ENCODE measurements at regions not wholly inside any gene's neighbourhood (a gene's known extent, or its start where the extent isn't known, plus 50 kb on each side); places are given as distances from the start of the nearest gene placed in this dataset.
"Not testable (repeated sequence)": the region's sequence is repeated elsewhere in the genome, so short reads cannot be mapped to it uniquely, and the experiment has no call there.

DNA sequence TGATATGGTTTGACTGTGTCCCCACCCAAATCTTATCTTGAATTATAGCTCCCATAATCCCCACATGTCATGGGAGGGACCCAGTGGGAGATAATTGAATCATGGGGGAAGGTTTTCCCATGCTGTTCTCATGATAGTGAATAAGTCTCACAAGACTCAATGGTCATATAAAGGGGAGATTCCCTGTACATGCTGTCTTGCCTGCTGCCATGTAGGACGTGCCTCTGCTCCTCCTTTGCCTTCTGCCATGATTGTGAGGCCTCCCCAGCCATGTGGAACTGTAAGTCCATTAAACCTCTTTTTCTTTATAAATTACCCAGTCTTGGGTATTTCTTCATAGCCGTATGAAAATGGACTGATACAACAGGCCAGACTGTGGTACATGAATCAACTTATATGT is 68.5 kb upstream of the ADTRP start:
- not testable (repeated sequence) for DNase-seq

DNA sequence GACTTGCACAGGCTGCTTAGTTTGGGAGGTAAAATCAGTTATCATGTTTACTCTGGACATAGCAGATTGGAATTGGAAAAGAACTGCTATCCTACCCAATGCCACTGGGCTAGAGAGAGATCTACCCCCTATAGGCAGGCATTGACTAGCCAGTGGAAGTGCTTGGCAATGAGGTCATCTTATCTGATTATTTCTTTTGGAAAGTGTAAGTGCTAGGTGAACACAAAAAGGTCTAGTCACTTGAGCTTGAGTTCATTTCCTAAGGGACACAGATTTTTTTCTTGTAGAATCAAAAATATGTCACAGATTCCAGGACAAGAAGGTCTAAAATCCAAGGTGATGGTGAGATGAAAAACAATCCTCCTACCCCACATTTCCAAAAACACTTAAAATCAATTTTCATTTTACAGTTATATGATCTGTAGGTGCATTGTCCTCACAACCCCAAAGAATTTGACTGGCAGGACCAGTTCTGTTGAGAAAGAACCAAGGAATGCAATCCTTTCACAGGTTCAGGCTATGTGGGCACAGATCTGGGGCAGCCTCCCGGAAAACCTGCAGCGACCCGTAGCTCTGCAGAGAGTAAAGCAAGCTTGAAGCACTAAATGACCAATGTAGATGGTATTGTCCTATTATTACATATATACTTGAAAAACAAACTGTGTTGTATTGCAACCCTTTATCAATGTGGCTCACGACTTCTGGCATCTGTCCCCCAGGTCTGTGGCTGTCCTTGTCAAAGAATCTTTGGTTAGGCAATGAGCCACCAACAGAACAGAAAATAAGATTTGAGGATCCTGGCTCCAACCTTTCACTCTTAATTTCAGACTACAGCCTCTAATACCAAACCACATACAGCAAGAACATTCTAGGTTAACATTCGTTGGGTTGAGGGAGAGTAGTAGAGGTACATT is 67.3 kb upstream of the ADTRP start:
- DNase-seq, result no peak

DNA sequence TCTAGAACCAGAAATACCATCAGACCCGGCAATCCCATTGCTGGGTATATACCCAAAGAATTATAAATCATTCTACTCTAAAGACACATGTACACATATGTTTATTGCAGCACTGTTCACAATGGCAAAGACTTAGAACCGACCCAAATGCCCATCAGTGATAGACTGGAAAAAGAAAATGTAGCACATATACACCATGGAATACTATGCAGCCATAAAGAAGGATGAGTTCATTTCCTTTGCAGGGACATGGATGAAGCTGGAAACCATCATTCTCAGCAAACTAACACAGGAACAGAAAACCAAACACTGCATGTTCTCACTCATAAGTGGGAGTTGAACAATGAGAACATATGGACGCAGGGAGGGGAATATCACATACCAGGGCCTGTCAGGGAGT is 64.2 kb upstream of the ADTRP start:
- DNase-seq, result not testable (repeated sequence)

DNA sequence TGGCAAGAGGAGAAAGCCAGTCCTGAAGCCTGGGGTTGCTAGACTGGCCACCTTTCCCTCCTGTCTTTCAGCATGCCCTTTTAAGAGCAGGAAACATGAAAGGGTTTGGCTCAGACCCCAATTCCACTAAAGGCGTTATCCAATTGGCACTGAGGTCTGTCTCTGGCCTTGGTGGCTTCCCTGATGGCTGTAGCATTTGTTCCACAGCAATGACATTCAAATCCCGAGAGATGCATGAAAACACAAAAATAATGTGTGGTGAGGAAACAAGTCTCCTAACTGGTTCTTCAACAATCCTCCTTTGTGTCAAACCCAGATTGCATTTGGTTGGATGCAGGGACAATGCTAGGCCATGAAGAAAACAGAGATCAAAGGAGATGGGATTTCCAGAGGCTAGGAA is 56.5 kb upstream of the ADTRP start:
- DNase-seq, result no peak

DNA sequence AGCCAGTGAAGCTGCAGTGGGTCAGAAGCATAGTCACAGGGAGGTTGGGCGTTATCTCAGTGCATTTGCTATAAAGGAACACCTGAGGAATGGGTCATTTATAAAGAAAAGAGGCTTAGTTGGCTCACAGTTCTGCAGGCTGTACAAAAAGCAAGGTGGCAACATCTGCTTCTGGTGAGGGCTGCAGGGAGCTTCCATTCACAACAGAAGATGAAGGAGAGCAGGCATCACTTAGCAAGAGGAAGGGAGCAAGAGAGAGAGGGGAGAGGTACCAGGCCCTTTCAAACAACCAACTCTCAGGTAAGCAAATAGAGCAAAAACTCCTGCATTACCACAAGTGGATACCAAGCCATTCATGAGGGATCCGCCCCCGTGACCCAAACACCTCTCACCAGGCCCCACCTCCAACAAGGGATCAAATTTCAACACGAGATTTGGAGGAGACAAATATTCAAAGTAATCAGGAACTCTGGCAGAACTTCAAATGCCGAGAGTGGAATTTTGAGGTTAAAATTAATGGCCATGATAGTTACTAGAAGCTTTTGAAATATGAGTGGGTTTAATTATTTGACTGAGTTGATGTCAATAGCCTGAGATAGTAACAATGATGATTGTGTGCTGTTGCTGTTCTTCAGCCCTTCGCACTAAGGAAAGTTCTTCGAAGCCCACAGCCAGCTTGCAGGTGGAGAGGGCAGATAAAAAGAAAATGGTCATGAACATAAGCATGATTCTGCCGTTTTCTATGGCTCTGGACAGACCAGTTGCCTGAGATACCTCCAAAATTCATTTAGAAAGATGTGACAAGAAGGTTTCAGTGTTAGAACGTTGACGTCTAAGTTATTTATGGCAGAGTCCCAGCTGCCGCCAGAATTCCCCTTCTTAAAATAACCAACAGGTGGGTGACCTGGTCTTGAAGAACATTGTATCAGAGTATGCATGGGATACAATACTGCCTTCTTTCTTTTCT is 55.3 kb upstream of the ADTRP start:
- DNase-seq, result no peak

DNA sequence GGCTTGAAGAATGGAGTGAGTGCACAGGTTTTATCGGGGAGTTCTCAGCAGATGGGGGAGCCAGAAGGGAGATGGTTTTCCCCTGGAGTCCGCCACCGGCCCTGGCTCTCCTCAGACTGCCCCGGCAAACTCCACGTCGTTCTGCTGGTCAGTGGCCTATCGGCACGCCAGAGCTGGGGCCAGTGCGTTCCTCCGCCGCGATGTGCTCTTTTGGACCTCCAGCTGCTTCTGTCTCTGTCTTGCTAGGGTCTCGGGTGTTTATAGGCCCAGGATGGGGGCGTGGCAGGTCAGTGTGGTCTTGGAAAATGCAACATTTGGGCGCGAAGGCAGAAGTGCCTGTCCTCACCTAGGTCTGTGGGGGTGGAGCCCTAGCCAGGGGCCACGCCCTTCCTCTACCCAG is 53.0 kb upstream of the ADTRP start:
- no peak for DNase-seq

DNA sequence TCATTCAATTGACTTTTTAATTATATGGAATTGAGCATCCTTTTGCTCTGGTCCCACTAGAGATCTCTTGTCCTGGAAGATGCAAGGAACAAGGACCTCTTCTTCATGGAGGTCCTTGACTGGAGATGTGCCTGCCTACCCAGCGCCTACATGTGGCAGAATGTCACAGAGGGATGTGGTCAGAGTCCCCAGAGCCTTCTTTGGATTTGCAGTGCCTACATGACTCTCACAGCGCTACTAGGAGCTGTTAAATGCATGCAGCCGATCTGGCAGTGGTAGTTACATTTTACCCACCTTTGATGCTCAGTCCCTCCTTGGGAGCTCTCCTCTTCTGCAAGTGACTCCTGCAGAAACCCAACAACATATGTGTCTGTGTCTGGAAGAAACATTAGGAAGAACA is 51.9 kb upstream of the ADTRP start:
- no peak for DNase-seq

DNA sequence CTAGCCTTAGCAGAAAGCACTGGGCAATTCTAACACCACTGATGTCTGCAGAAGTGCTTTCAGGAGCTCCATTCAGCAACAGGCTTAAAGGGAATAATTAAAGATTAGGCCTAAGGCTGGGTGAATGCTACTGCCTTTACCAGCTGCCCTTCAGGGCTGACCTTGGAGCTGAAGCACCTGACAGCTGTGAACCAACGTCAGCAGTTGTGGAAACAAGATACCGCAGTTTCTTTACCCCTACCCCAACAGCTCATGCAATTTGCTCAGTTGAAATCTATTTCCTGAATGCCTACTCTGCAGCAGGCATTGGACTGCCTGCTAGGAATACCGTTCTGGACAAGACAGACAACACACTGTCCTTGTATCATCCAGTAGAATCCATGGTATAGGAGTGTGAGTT is 51.5 kb upstream of the ADTRP start:
- no peak for DNase-seq

DNA sequence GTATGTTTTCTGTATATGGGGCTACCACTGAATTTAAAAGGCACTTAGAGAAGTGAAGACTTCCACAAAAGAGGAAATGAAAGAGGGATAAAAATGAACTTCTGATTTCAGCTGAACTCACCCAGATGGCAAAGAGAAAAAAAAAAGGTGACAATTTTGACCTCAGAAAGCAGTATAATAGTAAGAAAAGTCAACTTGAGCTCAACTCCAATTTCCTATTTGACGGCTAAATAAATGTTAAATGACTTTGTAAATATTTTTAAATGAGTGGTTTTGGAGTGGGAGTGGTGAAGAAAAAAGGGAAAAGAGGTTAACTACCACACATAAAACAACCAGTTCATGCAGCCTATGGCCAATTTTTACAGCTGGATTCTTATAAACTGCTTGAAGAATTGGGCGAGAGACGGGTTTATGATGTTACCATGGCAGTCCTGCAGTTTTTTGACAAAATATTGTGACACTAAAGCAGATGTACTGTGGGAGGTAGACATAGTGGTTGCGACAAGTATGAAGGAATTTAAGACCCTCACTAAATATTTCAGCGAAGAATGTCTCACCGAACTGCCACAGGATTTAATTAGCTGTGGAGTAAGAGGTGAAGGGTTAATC is 49.8 kb upstream of the ADTRP start:
- no peak for DNase-seq

Measured in Kasumi-1 (cell line).